Suprapubic skin (tissue), 3 donors: ENCODE measurements at regions not wholly inside any gene's neighbourhood (a gene's known extent, or its start where the extent isn't known, plus 50 kb on each side); places are given as distances from the start of the nearest gene placed in this dataset.
A peak's percentile ranks its signal among the peaks of the same experiment; 100 is the strongest.

Experiments used
- EP300 ChIP-seq: sonication (generic); formaldehyde crosslinking; IDR thresholded peaks from one replicate; pipeline ENCODE4 v1.6.1; 2017; ENCODE audit warnings: antibody characterized with exemption
- POLR2A ChIP-seq, 2 donors: fragments of 450-650 bp; IDR thresholded peaks; one replicate each; pipeline ENCODE4 v1.6.1; 2017; ENCODE audit warnings: antibody characterized with exemption in 2 of 2, mild to moderate bottlenecking in 2 of 2, moderate library complexity in 2 of 2
- TF ChIP-seq, protein P1 (sequence below), 2 donors: fragments of 200-600 bp in 1 of 2; fragments of 450-650 bp in 1 of 2; sonication (generic) in 1 of 2; IDR thresholded peaks; one replicate each; pipeline ENCODE4 v1.5.1; 2016 to 2019; ENCODE audit warnings: antibody characterized with exemption in 2 of 2, mild to moderate bottlenecking in 1 of 2, moderate library complexity in 1 of 2

DNA sequence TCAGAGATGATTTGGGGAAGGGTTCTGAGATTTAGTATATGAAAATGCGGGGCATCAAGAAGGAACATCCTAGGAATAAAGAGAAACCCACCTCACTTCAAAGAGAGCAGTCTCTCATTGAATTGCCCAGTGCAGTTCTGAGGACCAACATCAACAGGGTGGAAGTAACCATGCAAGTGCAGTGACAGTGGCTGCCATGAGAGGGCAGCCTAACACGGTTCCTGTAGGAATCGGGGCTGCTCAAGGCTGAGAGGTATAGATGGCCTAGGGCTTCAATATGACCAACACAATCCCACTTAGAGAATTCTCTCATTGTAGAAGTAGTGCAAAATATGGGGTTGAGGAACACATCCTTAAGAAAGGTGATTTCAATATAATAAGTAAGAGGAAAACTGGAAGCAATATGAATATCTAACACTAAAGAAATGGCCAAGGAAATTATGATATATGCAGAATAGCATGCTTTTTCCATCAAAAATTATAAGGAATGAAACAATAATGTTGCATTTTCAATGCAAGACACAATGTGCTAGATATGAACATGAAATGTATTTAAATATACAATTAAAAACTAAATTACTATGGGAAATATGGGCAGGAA, 51.1 kb upstream of the ARRDC4 start:
- TF ChIP-seq, protein P1, sequence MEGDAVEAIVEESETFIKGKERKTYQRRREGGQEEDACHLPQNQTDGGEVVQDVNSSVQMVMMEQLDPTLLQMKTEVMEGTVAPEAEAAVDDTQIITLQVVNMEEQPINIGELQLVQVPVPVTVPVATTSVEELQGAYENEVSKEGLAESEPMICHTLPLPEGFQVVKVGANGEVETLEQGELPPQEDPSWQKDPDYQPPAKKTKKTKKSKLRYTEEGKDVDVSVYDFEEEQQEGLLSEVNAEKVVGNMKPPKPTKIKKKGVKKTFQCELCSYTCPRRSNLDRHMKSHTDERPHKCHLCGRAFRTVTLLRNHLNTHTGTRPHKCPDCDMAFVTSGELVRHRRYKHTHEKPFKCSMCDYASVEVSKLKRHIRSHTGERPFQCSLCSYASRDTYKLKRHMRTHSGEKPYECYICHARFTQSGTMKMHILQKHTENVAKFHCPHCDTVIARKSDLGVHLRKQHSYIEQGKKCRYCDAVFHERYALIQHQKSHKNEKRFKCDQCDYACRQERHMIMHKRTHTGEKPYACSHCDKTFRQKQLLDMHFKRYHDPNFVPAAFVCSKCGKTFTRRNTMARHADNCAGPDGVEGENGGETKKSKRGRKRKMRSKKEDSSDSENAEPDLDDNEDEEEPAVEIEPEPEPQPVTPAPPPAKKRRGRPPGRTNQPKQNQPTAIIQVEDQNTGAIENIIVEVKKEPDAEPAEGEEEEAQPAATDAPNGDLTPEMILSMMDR (IDR thresholded peaks at IDR 0.05): peak; percentile 75 to 89
- no peak for TF ChIP-seq POLR2A (IDR thresholded peaks at IDR 0.05)
- no peak for TF ChIP-seq EP300
